B cell (primary cell): ENCODE measurements at regions not wholly inside any gene's neighbourhood (a gene's known extent, or its start where the extent isn't known, plus 50 kb on each side); places are given as distances from the start of the nearest gene placed in this dataset.

Experiments used
- ATAC-seq: fragments of 200-7000 bp; cut with Tn5 transposase; one replicate; pipeline ENCODE4 v1.10.0; 2021; ENCODE audit warnings: low read depth, mild to moderate bottlenecking, moderate number of reproducible peaks, moderate library complexity
- CTCF ChIA-PET: fragments of 350-600 bp; sonication (Branson Sonifier 250); formaldehyde crosslinking; loops from one replicate; lab custom pipeline; 2021; ENCODE audit warnings: antibody characterized with exemption, inconsistent platforms; lab: Charles Lee
- POLR2A ChIA-PET: fragments of 350-600 bp; sonication (Branson Sonifier 250); formaldehyde crosslinking; loops from one replicate; lab custom pipeline; 2021; ENCODE audit warnings: antibody characterized with exemption; lab: Charles Lee
- DNase-seq: peaks from one replicate; pipeline ENCODE4 v3.0.0; 2013
- H2AFZ ChIP-seq: 2 replicates; pipeline ENCODE4 v1.6.1; 2012; ENCODE audit warnings: mild to moderate bottlenecking, low read depth, low read length; ENCODE audit not compliant: insufficient read depth, poor library complexity, severe bottlenecking
- H3K27ac ChIP-seq, 2 donors: 1 replicate in 1 of 2; 2 replicates in 1 of 2; pipeline ENCODE4 v1.5.1; 2012 to 2013; ENCODE audit warnings: low read length in 2 of 2, mild to moderate bottlenecking in 2 of 2, moderate library complexity in 1 of 2
- H3K27me3 ChIP-seq, 4 experiments: fragments of 200-600 bp in 1 of 4; sonication (generic) in 1 of 4; replicated peaks in 1 of 4; 1 replicate in 2 of 4; 2 replicates in 2 of 4; pipeline versions ENCODE4 v1.6.1 to v1.7.0; 2013 to 2016; ENCODE audit warnings: low read length in 3 of 4, mild to moderate bottlenecking in 2 of 4, mixed read lengths in 1 of 4, moderate library complexity in 1 of 4; ENCODE audit not compliant: insufficient read depth in 4 of 4, control insufficient read depth in 3 of 4; ENCODE audit errors: control extremely low read depth in 1 of 4
- H3K36me3 ChIP-seq, 2 experiments: replicated peaks in 1 of 2; 1 replicate in 1 of 2; 2 replicates in 1 of 2; pipeline versions ENCODE4 v1.6.1 to v1.7.1; 2013; ENCODE audit warnings: low read length in 1 of 2; ENCODE audit not compliant: insufficient read depth in 2 of 2, control insufficient read depth in 1 of 2; ENCODE audit errors: control extremely low read depth in 1 of 2, extremely low read depth in 1 of 2
- H3K4me1 ChIP-seq, 2 donors: fragments of 200-600 bp in 1 of 2; sonication (generic) in 1 of 2; 1 replicate in 1 of 2; 2 replicates in 1 of 2; pipeline versions ENCODE4 v1.5.1 to v1.6.1; 2013 to 2017; ENCODE audit warnings: low read length in 2 of 2; ENCODE audit not compliant: control insufficient read depth in 2 of 2, insufficient read depth in 2 of 2
- H3K4me2 ChIP-seq: replicated peaks from 2 replicates; pipeline ENCODE3; 2012; ENCODE audit warnings: mild to moderate bottlenecking, low read depth, low read length; ENCODE audit not compliant: poor library complexity, severe bottlenecking
- H3K4me3 ChIP-seq, 5 experiments: fragments of 200-600 bp in 1 of 5; sonication (generic) in 1 of 5; 1 replicate in 3 of 5; 2 replicates in 2 of 5; pipeline versions ENCODE4 v1.5.1 to v1.7.0; 2011 to 2016; ENCODE audit warnings: low read length in 4 of 5, mild to moderate bottlenecking in 4 of 5, low read depth in 2 of 5, control low read depth in 1 of 5, moderate library complexity in 1 of 5; ENCODE audit not compliant: insufficient read depth in 1 of 5; ENCODE audit errors: control extremely low read depth in 1 of 5, extremely low read depth in 1 of 5
- H3K79me2 ChIP-seq: fragments of 200-600 bp; sonication (generic); one replicate; pipeline ENCODE4 v1.6.0; 2016; ENCODE audit warnings: low read length; ENCODE audit not compliant: control insufficient read depth, insufficient read depth
- H3K9ac ChIP-seq: fragments of 200-600 bp; sonication (generic); 2 replicates; pipeline ENCODE4 v1.6.1; 2017; ENCODE audit warnings: mild to moderate bottlenecking, low read length, moderate library complexity
- H3K9me3 ChIP-seq, 3 donors: one replicate each; pipeline versions ENCODE4 v1.6.1 to v1.7.1; 2013; ENCODE audit warnings: low read length in 2 of 3; ENCODE audit not compliant: control insufficient read depth in 2 of 3, insufficient read depth in 1 of 3; ENCODE audit errors: control extremely low read depth in 1 of 3
- H4K20me1 ChIP-seq: 2 replicates; pipeline ENCODE4 v1.6.0; 2012; ENCODE audit warnings: mild to moderate bottlenecking, low read length; ENCODE audit not compliant: insufficient read depth, control insufficient read depth, poor library complexity, severe bottlenecking
- H3K27ac Mint-ChIP-seq: one replicate; pipeline ENCODE4 v1.8.0; 2021; ENCODE audit warnings: mixed read lengths
- H3K27me3 Mint-ChIP-seq: one replicate; pipeline ENCODE4 v1.8.0; 2021; ENCODE audit warnings: mixed read lengths
- H3K4me1 Mint-ChIP-seq: one replicate; pipeline ENCODE4 v1.8.0; 2021; ENCODE audit warnings: mixed read lengths
- H3K4me3 Mint-ChIP-seq: one replicate; pipeline ENCODE4 v1.8.0; 2021; ENCODE audit warnings: mixed read lengths
- H3K9me3 Mint-ChIP-seq: one replicate; pipeline ENCODE4 v1.8.0; 2022; ENCODE audit warnings: mixed read lengths; ENCODE audit not compliant: insufficient read depth
- CTCF ChIP-seq: fragments of 200-600 bp; IDR thresholded peaks from one replicate; pipeline ENCODE4 v1.8.0; 2022; ENCODE audit warnings: antibody characterized with exemption, mild to moderate bottlenecking
- EZH2 ChIP-seq: IDR thresholded peaks from 2 replicates; pipeline ENCODE4 v1.6.1; 2012; ENCODE audit warnings: borderline replicate concordance, low read depth, mild to moderate bottlenecking, moderate library complexity, low read length; ENCODE audit not compliant: insufficient read depth, poor library complexity, severe bottlenecking
- WGBS: methylation state at CpG from one replicate; pipeline ENCODE4 v1.1.5; 2013; ENCODE audit warnings: missing lambda C conversion rate; ENCODE audit not compliant: insufficient coverage; 5-methylcytosine and 5-hydroxymethylcytosine counted together
- intact Hi-C: fragments of 100-400 bp; cut with micrococcal nuclease; formaldehyde crosslinking; loops from one replicate; pipeline ENCODE4 v1.10.0; 2022

- Histone ChIP-seq H3K36me3 (no peaks in the 10 kb centered on the region), H3K27me3 (no peaks in the 10 kb centered on the region), H3K9ac (no peak overlapping the region), H3K4me1 (no peaks in the 10 kb centered on the region), H3K79me2 (no peaks in the 10 kb centered on the region), H4K20me1 (no peaks in the 10 kb centered on the region), H3K4me2 (no peak overlapping the region), H3K9me3 (peaks cover 0 to 18% (median 0%) of the 10 kb centered on the region in 3 donors), H3K4me3 (no peak overlapping the region), H2AFZ (no peak overlapping the region), H3K27ac (no peak overlapping the region)
- Mint-ChIP-seq H3K9me3 (peaks cover 2% of the 10 kb centered on the region), H3K27me3 (no peaks in the 10 kb centered on the region), H3K4me1 (no peaks in the 10 kb centered on the region), H3K27ac (no peak overlapping the region), H3K4me3 (no peak overlapping the region)
- no peak for TF ChIP-seq CTCF
- no peak for TF ChIP-seq EZH2
- CTCF ChIA-PET: no interaction called here
- DNase-seq (no peak), ATAC-seq (no peak)
- POLR2A ChIA-PET: no interaction called here
- intact Hi-C loops: no loop called here
- WGBS: 41% methylated on average over 9 of the region's 9 CpGs
These were observed 650.1 kb upstream of the VRK2 start for GRCh38 chr2:57396355-57397098.

GRCh38 chr2:57397550-57398360 is 648.9 kb upstream of the VRK2 start:
- H3K4me3 ChIP-seq: no peak overlapping the region
- no peak overlapping the region for H3K27ac ChIP-seq
- intact Hi-C loops: no loop called here
- Mint-ChIP-seq H3K4me1 (no peaks in the 10 kb centered on the region), H3K27me3 (no peaks in the 10 kb centered on the region), H3K27ac (no peak overlapping the region), H3K4me3 (no peak overlapping the region), H3K9me3 (no peaks in the 10 kb centered on the region)
- no peaks in the 10 kb centered on the region for H3K4me1 ChIP-seq
- H3K36me3 ChIP-seq: no peaks in the 10 kb centered on the region
- no peaks in the 10 kb centered on the region for H3K79me2 ChIP-seq
- H3K9me3 ChIP-seq: peaks cover 0 to 18% (median 0%) of the 10 kb centered on the region in 3 donors
- TF ChIP-seq CTCF (no peak), EZH2 (no peak)
- 92% methylated on average over 20 of the region's 20 CpGs for WGBS
- no peak overlapping the region for H3K9ac ChIP-seq
- ATAC-seq (no peak), DNase-seq (no peak)
- POLR2A ChIA-PET: no interaction called here
- no peak overlapping the region for H3K4me2 ChIP-seq
- H3K27me3 ChIP-seq: no peaks in the 10 kb centered on the region
- H2AFZ ChIP-seq: no peak overlapping the region
- CTCF ChIA-PET: no interaction called here
- H4K20me1 ChIP-seq: no peaks in the 10 kb centered on the region
